ENCODE measurements at regions not wholly inside any gene's neighbourhood (a gene's known extent, or its start where the extent isn't known, plus 50 kb on each side); places are given as distances from the start of the nearest gene placed in this dataset.

DNA sequence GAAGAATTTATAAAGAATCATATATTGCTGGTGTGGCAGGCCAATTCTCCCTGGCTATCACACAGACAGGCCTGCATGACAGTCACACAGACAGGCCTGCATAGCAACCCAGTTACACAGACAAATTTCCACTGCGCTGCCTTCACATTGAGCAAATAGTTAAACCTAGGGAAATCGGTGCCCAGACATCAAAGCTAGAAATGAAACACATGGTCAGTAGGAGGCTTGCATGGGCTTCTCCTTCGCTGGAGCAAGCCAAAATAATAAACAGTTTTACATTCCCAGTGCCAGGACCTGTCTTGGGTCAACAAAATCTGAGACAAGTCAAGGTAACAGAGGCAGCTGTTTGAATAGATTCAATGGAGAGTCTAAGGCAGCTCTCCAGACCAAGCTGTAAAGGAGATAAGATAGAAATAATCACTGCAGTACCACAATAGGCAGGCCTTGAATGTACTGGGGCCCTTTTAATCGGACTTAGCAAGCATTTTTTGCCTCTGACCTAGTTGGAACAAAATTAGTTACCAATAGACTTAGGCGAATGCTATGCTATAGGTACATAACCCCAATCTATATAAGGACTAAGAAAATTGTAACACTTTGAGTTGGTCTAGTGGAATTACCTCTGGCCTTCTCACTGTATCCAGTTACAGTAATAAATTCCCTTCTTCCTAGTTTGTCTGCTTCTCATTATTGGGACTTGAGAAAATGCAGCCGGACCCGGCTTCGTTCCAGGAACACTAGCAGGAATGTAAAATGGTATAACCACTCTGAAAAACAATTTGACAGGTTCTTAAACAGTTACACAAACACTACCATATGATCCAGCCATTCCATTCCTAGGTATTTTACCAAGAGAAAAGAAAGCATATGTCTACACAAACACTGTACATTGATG, 274.7 kb upstream of the UBE2E2 start:
- Histone ChIP-seq H3K27me3 (ENCODE audit: control insufficient read depth, insufficient read depth, low read length) (no peaks in the 10 kb centered on the region), H3K4me3 (ENCODE audit: low read depth, low read length) (no peak overlapping the region), H3K4me1 (ENCODE audit: control insufficient read depth, insufficient read depth, low read length) (no peaks in the 10 kb centered on the region), H3K9me3 (ENCODE audit: control insufficient read depth, insufficient read depth, low read length) (no peaks in the 10 kb centered on the region), H3K36me3 (ENCODE audit: control insufficient read depth, insufficient read depth, low read length) (no peaks in the 10 kb centered on the region), H3K27ac (ENCODE audit: low read depth, low read length) (peak overlapping the region; percentile 15)
- peak in 2 of 6 donors; percentile 10 to 49 for DNase-seq (ENCODE audit: low read depth in 4 of 6, low spot score in 6 of 6)
- WGBS (ENCODE audit: insufficient coverage) = 40% methylated on average over 2 of the region's 8 CpGs

DNA sequence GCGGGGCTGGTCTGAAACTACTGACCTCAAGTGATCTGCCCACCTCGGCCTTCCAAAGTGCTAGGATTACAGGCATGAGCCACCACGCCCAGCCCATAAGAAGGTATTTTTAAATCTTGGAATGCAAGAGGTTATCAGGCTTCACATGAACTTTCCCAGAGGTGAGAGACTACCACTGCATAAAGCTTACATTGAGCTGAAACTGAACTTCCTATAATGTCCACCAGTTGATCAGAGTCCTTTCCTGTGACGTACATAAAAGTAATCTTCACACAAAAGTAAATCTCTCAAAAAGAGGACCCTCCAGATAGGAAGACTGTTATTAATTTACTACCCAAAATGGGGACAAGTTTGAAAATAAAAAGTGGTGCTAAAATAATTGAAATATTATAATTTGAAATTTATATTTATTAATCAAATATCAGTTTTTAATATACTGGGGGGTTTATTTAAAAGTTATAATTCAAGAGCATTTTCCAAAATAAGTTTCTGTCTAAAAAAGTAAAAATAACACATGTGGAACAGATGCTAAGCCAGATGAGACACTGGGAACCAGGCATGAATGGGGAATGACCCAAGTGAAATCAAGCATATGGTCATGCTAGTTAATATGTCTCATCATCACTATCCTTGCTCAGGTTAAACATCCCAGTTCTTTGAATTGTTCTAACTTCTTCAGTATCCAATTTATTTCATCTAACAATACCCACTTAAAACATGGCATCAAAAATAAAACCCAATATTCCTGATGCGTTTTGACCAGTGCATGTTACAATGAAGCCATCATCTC, 269.9 kb upstream of the UBE2E2 start:
- WGBS (ENCODE audit: insufficient coverage) = 96% methylated on average over 4 of the region's 5 CpGs
- H3K4me3 ChIP-seq (ENCODE audit: low read depth, low read length) = no peak overlapping the region
- H3K27ac ChIP-seq (ENCODE audit: low read depth, low read length) = no peak overlapping the region
- H3K36me3 ChIP-seq (ENCODE audit: control insufficient read depth, insufficient read depth, low read length) = no peaks in the 10 kb centered on the region
- peak in 1 of 6 donors; percentile 8 for DNase-seq (ENCODE audit: low read depth in 4 of 6, low spot score in 6 of 6)
- H3K4me1 ChIP-seq (ENCODE audit: control insufficient read depth, insufficient read depth, low read length) = no peaks in the 10 kb centered on the region
- H3K27me3 ChIP-seq (ENCODE audit: control insufficient read depth, insufficient read depth, low read length) = no peaks in the 10 kb centered on the region
- no peaks in the 10 kb centered on the region for H3K9me3 ChIP-seq (ENCODE audit: control insufficient read depth, insufficient read depth, low read length)

DNA sequence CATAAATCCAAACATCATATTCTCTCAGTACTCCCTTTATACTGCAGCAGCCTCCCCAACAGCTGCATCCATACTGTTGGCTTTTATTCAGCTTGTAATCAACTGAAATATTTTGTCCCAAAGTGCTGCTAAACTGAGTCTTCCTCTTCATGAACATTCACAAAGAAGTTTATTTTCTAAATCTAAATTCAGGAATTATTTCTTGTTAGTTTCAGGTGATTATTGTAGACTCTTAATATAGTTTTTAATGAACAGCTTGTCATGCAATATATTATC, 269.3 kb upstream of the UBE2E2 start:
- no peaks in the 10 kb centered on the region for H3K36me3 ChIP-seq (ENCODE audit: control insufficient read depth, insufficient read depth, low read length)
- H3K27ac ChIP-seq (ENCODE audit: low read depth, low read length) = no peak overlapping the region
- H3K9me3 ChIP-seq (ENCODE audit: control insufficient read depth, insufficient read depth, low read length) = no peaks in the 10 kb centered on the region
- no peaks in the 10 kb centered on the region for H3K27me3 ChIP-seq (ENCODE audit: control insufficient read depth, insufficient read depth, low read length)
- H3K4me1 ChIP-seq (ENCODE audit: control insufficient read depth, insufficient read depth, low read length) = no peaks in the 10 kb centered on the region
- DNase-seq (ENCODE audit: low read depth in 4 of 6, low spot score in 6 of 6) = peak in 1 of 6 donors; percentile 6
- no peak overlapping the region for H3K4me3 ChIP-seq (ENCODE audit: low read depth, low read length)

DNA sequence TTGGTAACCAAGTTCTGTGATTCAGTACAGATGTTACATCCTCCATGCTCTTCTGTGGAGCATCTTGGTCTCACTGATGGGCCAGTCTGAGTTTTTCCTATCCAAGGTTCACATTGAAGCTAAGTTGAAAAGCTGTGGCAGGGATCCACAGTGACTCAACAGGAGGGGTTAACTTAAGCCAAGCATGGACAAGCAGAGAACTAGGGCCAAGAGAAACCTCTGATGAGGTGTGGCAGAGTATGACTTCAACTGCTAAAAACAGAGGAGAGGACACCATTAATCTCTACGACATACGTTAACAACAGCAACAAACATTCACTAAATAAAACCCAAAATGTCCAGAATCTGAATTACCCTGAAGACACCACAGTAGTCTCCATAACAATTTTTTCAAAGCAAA, 268.1 kb upstream of the UBE2E2 start:
- no peaks in the 10 kb centered on the region for H3K9me3 ChIP-seq (ENCODE audit: control insufficient read depth, insufficient read depth, low read length)
- no peak overlapping the region for H3K27ac ChIP-seq (ENCODE audit: low read depth, low read length)
- DNase-seq (ENCODE audit: low read depth in 4 of 6, low spot score in 6 of 6) = no peak
- WGBS (ENCODE audit: insufficient coverage) = no CpG with 5 or more reads among the region's 2 CpGs
- H3K36me3 ChIP-seq (ENCODE audit: control insufficient read depth, insufficient read depth, low read length) = no peaks in the 10 kb centered on the region
- H3K4me1 ChIP-seq (ENCODE audit: control insufficient read depth, insufficient read depth, low read length) = no peaks in the 10 kb centered on the region
- no peak overlapping the region for H3K4me3 ChIP-seq (ENCODE audit: low read depth, low read length)
- no peaks in the 10 kb centered on the region for H3K27me3 ChIP-seq (ENCODE audit: control insufficient read depth, insufficient read depth, low read length)

DNA sequence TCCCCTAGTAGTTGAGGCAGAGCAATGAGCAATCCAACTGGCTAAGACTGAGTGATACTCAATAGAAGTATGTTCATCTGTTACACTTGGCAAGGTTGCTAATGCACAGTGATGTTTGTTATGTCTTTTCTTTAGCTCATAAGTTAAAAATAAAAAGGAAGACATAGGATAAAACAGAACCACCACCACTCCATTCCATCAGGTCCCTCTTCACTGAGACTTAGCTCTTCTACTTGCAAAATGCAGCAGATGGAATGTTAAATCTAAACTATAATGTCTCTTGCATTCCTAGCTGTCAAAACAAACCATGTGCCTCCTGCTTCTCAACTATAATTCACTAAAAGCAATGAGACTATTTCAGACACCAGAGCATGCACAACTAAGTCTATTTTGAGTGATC, 265.6 kb upstream of the UBE2E2 start:
- Histone ChIP-seq H3K36me3 (ENCODE audit: control insufficient read depth, insufficient read depth, low read length) (no peaks in the 10 kb centered on the region), H3K9me3 (ENCODE audit: control insufficient read depth, insufficient read depth, low read length) (no peaks in the 10 kb centered on the region), H3K27me3 (ENCODE audit: control insufficient read depth, insufficient read depth, low read length) (no peaks in the 10 kb centered on the region), H3K27ac (ENCODE audit: low read depth, low read length) (no peak overlapping the region), H3K4me3 (ENCODE audit: low read depth, low read length) (no peak overlapping the region), H3K4me1 (ENCODE audit: control insufficient read depth, insufficient read depth, low read length) (no peaks in the 10 kb centered on the region)
- peak in 1 of 6 donors; percentile 91 for DNase-seq (ENCODE audit: low read depth in 4 of 6, low spot score in 6 of 6)

DNA sequence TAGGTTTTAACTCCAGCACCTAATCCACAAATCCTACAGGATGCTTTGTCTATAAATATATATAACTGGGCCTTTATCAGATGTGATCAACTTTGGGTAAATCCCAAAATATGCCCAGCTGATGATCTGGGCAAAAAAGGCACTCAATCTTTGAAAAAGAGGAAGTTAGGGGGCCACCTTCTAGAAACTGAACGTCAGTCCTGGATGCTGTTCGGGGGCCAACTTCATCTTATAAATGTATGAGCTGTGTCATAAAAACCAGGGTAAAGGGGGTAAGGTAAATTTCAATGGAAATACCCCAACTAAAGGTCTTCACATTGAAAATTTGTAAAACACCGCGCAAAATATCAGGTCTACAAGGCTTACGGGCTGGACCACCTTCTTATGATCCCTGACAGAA, 264.4 kb upstream of the UBE2E2 start:
- 100% methylated on average over 1 of the region's 5 CpGs for WGBS (ENCODE audit: insufficient coverage)
- H3K27ac ChIP-seq (ENCODE audit: low read depth, low read length) = no peak overlapping the region
- no peaks in the 10 kb centered on the region for H3K9me3 ChIP-seq (ENCODE audit: control insufficient read depth, insufficient read depth, low read length)
- H3K27me3 ChIP-seq (ENCODE audit: control insufficient read depth, insufficient read depth, low read length) = no peaks in the 10 kb centered on the region
- H3K4me1 ChIP-seq (ENCODE audit: control insufficient read depth, insufficient read depth, low read length) = no peaks in the 10 kb centered on the region
- H3K36me3 ChIP-seq (ENCODE audit: control insufficient read depth, insufficient read depth, low read length) = no peaks in the 10 kb centered on the region
- DNase-seq (ENCODE audit: low read depth in 4 of 6, low spot score in 6 of 6) = no peak
- no peak overlapping the region for H3K4me3 ChIP-seq (ENCODE audit: low read depth, low read length)

DNA sequence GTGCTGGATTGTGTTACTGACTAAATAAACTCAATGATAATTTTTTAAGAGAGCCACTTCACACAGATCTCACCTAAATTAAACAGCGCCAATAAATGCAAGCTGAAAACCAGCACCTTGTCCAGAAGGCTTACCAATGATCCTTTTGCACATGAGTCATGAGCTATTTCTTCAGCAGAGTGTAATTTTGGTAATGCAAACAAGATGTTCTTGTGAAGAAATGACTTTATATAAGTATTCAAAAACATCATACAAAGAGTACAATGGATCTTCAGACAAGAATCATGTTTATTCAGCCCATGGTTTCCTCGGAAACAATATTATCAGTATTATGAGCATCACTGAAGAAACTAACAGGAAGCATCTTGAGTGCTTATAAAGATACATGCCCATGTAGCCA, 263.8 kb upstream of the UBE2E2 start:
- H3K4me1 ChIP-seq (ENCODE audit: control insufficient read depth, insufficient read depth, low read length) = no peaks in the 10 kb centered on the region
- DNase-seq (ENCODE audit: low read depth in 4 of 6, low spot score in 6 of 6) = no peak
- no peaks in the 10 kb centered on the region for H3K9me3 ChIP-seq (ENCODE audit: control insufficient read depth, insufficient read depth, low read length)
- WGBS (ENCODE audit: insufficient coverage) = no CpG with 5 or more reads among the region's 2 CpGs
- H3K36me3 ChIP-seq (ENCODE audit: control insufficient read depth, insufficient read depth, low read length) = no peaks in the 10 kb centered on the region
- H3K27me3 ChIP-seq (ENCODE audit: control insufficient read depth, insufficient read depth, low read length) = no peaks in the 10 kb centered on the region
- no peak overlapping the region for H3K4me3 ChIP-seq (ENCODE audit: low read depth, low read length)
- H3K27ac ChIP-seq (ENCODE audit: low read depth, low read length) = no peak overlapping the region

DNA sequence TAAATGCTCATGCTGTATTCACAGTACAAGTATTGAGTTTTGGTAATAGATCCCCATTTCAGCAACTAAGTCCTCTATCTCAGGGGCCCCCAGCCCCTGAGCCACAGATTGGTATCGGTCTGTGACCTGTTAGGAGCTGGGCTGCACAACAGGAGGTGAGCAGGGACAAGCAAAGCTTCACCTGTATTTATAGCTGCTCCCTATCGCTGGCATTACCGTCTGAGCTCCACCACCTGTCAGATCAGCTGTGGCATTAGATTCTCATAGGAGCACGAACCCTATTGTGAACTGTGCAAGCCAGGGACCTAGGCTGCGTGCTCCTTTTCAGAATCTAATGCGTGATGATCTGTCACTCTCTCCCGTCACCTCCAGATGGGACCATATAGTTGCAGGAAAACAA, 262.8 kb upstream of the UBE2E2 start:
- DNase-seq (ENCODE audit: low read depth in 4 of 6, low spot score in 6 of 6) = no peak
- Histone ChIP-seq H3K27me3 (ENCODE audit: control insufficient read depth, insufficient read depth, low read length) (no peaks in the 10 kb centered on the region), H3K27ac (ENCODE audit: low read depth, low read length) (no peak overlapping the region), H3K36me3 (ENCODE audit: control insufficient read depth, insufficient read depth, low read length) (no peaks in the 10 kb centered on the region), H3K4me1 (ENCODE audit: control insufficient read depth, insufficient read depth, low read length) (no peaks in the 10 kb centered on the region), H3K9me3 (ENCODE audit: control insufficient read depth, insufficient read depth, low read length) (no peaks in the 10 kb centered on the region), H3K4me3 (ENCODE audit: low read depth, low read length) (no peak overlapping the region)
- 92% methylated on average over 5 of the region's 7 CpGs for WGBS (ENCODE audit: insufficient coverage)

DNA sequence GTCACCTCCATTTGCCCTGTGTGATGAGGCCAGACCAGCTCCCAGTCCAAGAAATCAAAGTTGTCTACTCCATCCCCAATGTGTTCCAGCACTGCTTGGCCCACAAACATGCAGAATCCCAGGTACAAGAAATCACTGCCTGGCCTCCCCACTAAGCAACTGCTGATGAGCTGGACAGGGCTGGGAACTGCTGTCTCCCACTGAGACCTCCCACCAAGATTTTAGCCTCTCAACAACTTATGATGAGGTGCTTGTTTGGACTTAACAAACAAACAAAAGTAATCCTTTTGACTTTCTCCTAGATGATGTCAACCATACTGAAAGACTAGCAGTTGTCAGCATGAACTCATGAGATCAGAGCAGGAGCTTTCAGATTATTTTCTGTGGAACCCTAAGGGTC, 260.1 kb upstream of the UBE2E2 start:
- no peak for DNase-seq (ENCODE audit: low read depth in 4 of 6, low spot score in 6 of 6)
- Histone ChIP-seq H3K36me3 (ENCODE audit: control insufficient read depth, insufficient read depth, low read length) (no peaks in the 10 kb centered on the region), H3K9me3 (ENCODE audit: control insufficient read depth, insufficient read depth, low read length) (no peaks in the 10 kb centered on the region)

DNA sequence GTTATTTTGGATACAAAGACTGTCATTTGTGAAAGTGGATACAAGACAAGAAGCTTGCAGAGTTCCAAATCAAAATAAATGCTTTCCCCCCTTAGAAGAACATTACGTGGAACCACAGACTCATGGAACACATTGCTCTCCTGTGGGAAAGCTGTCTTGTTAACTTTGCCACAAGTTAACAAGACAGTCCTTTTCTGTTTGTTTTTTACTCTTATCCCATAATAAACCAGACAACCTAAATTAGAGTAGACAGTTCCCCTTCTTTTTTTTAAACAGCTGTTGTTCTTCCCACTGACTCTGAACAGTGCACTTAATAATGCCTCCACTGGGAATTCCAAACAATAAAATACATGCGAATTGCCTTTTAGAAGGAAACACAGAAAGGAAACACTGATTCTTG, 255.3 kb upstream of the UBE2E2 start:
- H3K4me1 ChIP-seq (ENCODE audit: control insufficient read depth, insufficient read depth, low read length) = no peaks in the 10 kb centered on the region
- no peak overlapping the region for H3K27ac ChIP-seq (ENCODE audit: low read depth, low read length)
- H3K27me3 ChIP-seq (ENCODE audit: control insufficient read depth, insufficient read depth, low read length) = no peaks in the 10 kb centered on the region
- no peak overlapping the region for H3K4me3 ChIP-seq (ENCODE audit: low read depth, low read length)
- no peaks in the 10 kb centered on the region for H3K9me3 ChIP-seq (ENCODE audit: control insufficient read depth, insufficient read depth, low read length)
- peak in 1 of 6 donors; percentile 60 for DNase-seq (ENCODE audit: low read depth in 4 of 6, low spot score in 6 of 6)
- no peaks in the 10 kb centered on the region for H3K36me3 ChIP-seq (ENCODE audit: control insufficient read depth, insufficient read depth, low read length)
- 40% methylated on average over 1 of the region's 2 CpGs for WGBS (ENCODE audit: insufficient coverage)

More for the DNA sequence above, 260.1 kb upstream of the UBE2E2 start:
- Histone ChIP-seq H3K27me3 (ENCODE audit: control insufficient read depth, insufficient read depth, low read length) (no peaks in the 10 kb centered on the region), H3K4me1 (ENCODE audit: control insufficient read depth, insufficient read depth, low read length) (no peaks in the 10 kb centered on the region), H3K27ac (ENCODE audit: low read depth, low read length) (no peak overlapping the region), H3K4me3 (ENCODE audit: low read depth, low read length) (no peak overlapping the region)
